NCI-H2196 treated with DMSO at 0.1 percent for 48 hours (cell line): ENCODE measurements at regions not wholly inside any gene's neighbourhood (a gene's known extent, or its start where the extent isn't known, plus 50 kb on each side); places are given as distances from the start of the nearest gene placed in this dataset.

ENCODE experiments used
- DNase-seq: peaks from one replicate; lab custom pipeline; 2025; ENCODE audit not compliant: unreplicated experiment; lab: John Stamatoyannopoulos, UW

DNA sequence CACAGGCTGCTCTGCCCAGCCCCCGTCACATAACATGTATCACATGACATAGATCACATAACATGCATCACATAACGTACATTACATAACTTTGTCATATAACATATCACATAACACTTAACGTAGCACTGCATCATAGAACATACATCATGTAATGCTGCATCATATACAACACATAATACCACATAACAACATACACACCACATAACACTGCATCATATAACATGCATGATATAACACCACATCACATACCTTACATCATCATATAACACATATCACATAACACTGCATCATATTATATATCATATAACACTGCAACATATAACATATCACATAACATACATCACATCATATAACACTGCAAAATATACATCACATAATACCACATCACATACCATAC lies 83.8 kb downstream of the AXIN2 start:
- DNase-seq: no peak

DNA sequence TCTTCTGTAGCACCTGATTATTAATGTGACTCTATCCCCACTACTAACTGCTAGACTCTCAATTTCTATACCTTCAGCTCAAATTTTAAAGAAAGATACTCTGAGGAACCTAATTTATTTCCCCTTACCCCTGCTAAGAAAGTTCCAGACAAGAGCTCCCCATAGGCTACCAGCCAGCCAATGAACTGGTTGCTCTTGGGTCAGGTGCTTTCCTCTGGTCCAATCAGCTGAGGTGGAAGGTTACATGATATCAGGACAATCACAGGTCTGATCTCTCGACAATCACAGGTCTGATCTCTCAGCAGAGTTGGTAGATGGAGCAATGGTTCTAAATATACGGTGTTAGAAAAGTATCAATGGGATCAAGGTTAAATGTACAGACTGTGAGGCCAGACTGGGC lies 86.8 kb downstream of the AXIN2 start:
- no peak for DNase-seq

DNA sequence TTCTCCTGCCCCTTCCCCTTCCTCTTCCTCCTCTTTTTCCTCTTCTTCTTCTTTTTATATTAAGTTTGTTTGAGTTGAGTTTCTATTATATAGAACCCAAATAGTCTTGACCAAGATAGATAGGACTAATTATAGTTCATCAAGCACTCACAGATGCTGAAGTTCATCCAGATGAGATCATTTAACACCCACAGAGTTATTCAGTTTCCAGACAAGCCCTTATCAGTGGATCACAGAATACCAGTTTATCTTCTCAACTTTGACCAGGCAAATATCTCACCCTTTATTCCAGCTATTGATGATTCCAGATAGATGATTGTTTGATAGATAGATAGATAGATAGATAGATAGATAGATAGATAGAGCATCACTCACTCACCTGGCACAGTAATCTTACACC lies 87.5 kb downstream of the AXIN2 start:
- no peak for DNase-seq

DNA sequence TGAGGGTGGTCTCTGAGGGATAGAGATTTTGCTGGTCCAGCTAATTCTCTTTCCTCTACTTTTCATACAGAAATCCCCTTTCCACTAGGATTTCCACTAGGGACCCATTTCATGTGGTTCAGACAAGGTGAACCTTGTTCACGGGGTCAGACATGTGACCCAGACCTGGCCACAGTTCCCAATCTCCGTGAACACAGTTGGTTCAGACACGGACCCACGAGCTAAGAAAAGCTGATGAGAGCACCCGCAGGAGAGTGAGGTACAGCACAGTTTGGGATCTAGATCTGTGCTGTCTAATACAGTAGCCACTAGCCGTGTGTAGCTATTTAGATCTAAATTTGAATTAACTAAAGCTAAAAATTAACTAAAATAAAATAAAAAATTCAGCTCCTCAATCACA lies 88.1 kb downstream of the AXIN2 start:
- DNase-seq: no peak

DNA sequence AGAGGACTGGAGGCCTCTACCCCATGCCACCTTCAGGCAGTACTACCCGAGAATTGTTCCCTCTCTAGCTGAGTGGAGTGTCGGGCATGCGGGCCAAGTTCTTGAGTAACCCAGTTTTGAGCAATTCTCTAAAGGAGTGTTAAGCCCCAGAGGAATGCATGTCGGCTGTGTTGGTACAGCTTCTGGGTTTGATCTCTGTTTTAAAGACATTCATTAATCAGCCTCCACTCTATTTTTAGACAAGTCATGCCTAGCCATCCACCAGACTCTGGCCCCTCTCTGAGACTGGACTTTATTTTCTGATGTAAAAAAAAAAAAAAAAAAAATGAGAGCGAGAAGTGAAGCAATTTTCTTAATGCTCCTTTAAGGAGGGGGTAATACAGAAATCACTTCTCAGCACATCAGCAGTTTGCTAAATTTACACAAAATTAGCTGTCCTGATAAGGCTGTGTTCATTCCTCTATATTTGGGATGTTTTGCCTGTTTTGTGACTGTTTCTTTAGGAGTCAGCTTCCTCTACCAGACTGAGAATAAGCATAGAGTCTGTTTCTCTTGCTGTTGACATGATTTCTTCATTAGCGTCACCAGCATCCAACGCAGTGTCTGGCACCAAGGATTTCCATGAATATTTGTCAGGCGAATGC lies 88.7 kb downstream of the AXIN2 start:
- no peak for DNase-seq

DNA sequence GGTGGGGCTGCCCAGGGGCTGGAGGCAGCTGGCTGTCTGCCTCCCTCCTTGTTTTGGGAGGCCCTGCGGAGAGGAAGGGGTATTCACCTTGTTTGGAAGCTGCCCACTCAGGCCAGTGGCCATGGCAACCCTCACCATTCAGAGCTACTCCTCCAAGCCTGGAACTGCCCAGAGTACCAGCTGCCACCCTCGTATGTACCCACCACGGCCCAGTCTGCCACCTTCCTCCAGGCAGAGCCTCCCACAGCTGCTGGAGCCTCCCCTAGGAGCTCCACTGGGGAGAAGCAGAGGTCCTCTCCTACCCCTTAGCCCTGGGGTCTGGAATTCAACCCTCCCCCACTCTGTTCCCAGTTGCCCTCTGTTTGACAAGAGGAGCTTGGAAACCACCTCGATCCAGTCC lies 90.7 kb downstream of the AXIN2 start:
- no peak for DNase-seq

DNA sequence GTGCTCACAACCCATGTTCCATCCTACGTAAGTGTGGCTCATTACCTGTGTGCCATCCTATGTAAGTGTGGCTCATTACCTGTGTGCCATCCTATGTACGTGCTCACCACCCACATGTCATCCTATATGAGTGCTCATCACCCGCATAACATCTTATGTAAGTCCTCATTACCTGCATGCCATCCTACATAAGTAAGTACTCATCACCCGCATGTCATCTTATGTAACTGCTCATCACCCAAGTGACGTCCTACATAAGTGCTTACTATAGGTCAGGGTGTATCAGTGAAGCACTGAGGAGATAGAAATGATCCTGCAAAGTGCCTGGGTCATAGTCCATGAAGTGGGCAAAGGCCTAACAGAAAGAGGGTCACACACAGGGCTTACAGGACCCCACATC lies 93.1 kb downstream of the AXIN2 start:
- no peak for DNase-seq

DNA sequence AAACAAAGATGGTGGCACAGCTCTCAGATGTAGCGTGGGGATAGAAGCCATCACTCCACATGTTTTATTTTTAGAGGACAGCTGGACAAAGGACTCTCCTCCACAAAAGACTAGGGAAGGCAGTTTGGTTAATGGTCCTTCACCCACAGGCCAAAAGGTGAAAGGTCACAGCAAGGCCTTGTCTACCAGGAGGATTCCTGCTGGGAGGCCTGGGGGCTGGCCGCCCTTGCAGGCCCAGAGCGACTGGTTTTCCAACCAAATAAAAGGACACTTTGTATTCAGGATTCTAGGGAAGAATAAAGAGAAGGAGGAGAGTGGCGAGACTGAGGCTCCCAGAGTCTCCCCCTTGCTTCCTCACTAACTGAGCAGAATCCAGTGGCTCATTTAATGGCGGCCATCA lies 94.3 kb downstream of the AXIN2 start:
- no peak for DNase-seq

DNA sequence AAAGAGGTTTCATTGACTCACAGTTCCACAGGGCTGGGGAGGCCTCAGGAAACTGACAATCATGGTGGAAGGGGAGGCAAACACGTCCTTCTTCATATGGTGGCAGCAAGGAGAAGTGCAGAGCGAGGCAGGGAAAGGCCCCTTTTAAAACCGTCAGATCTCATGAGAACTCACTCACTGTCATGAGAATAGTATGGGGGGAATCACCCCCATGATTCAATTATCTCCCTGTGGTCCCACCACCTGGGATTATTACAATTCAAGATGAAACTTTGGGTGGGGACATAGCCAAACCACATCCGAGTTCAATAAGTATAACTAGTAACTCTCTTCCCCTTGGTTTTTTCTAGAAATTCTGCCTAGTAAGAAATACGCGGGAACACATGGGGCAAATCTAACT lies 94.9 kb downstream of the AXIN2 start:
- no peak for DNase-seq

DNA sequence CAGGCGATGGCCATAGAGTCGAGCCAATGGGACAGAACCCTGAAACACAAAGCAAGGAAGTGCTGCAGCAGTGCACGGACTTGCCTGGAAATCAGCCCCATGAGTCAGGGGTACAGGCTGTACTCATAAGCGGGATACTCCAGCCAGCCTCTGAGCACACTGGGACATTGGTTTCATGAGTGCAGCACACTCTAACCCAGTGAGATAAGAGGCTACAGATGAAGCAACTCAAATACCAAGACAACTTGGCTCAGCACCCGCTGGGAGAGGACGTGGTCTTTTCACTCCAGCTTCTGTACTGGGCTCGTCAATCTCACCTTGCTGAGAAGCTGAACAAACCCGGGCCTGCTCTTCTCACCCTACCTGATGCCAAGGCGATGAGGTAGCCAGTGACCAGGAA lies 98.2 kb downstream of the AXIN2 start:
- no peak for DNase-seq

DNA sequence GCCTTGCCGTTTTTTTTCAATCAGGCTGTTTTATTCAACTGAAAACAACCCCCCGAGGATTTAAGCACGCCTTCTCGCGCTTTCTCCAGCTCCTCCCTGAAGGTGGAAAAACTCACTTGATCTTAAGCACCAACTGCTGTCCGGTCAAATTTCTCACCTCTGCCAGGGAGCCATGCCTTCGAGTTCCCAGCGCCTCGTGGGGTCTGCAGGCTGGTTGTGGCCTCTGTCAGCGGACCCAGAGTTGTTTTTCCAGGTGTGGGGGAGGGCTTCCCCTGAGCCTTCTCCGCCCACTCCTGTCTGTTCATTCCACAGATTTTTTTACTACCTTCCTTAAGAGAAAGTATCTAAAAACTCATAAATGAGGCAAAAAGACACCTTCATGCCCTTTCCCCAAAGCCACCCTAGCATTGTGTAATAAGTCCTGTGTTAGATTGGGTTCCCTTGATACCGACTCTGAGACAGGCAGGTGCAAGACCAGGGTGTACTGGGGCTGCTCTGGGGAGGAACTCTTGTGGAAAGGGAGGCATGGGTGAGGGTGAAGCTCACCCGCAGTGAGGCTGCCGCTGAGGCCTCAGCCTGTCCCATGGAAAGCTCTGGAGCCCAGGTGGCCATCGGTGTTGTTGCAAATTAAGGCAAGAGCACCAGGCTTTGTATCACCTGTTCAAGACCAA lies 101.6 kb downstream of the AXIN2 start:
- no peak for DNase-seq

DNA sequence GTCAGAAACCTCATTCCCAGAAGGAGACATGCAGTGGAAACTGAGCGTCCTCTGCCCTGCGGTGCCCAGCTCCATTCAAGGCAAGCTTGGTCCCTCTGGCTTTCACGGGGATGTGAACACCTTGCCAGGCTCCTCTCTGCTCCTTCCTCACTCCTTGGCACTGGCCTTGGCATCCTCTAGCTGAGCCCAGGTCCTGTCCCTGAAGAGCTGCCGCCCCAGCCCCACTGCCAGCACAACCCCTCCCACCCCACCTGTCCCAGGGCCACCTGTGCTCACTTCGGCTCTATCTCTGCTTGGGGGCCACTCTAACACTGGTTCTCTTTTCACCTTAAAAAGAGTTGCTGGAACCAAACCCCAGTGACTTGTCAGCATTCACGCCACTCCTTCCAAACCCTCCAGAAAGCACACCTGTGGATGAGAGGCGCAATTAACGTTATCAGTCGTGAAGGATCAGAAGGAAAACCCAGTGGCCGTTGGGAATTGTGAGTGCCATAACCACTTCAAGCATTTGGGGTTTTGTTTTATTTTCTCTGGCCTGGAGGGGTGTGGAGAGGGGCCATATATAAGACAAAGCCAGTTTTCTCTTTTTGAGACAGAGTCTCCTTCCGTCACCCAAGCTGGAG lies 103.7 kb downstream of the AXIN2 start:
- DNase-seq: no peak

DNA sequence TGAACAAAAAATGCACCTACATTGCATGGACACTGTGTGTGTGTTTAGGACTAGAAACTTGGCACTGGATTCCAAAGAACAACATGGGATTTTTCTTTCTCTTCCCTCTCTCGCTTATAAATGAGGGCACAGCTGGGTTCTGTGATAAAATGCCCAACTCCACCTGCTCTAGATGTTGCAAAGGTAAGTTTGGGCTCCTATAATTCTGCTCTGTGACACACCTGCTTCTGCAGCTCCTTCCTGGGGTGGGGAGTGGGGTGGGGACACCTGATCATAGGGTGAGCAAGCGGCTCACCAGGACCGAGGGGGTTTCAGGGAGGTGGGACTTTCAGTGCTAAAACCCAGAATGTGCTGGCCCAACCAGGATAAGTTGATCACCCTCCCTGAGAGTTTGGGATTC lies 104.3 kb downstream of the AXIN2 start:
- no peak for DNase-seq

DNA sequence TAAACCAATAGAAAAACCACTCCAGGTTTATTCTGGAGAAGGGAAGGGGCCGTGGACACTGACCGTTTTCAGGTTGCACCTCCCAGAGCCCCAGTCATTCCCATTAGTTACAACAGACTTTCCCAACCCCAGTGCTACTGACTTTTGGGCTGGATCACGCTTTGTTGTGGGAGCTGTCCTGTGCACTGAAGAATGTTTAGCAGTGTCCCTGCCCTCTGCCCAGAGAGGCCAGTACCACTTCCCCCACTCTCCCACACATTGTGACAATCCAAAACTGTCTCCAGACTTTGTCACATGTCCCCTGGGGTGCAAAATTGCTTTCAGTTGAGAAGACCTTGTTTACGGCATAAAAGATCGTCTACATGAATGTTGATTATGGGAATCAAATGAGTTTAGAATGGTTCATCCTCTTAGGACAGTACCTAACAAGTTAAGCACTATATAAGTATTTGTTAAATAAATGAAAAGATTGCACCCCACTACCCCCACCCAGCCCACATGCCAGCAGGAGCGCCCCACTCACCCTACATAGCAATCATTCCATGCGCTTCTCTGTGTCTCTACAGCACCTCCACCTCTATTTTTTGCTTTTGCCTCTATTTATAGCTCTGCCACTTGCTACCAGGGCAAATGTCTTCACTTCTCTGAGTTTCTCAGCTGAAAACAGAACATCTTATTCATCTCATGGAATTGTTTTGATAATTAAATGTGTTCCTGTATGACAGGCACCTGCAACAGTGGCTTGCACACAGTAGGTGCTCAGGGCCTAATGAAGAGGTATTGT lies 104.9 kb downstream of the AXIN2 start:
- no peak for DNase-seq

DNA sequence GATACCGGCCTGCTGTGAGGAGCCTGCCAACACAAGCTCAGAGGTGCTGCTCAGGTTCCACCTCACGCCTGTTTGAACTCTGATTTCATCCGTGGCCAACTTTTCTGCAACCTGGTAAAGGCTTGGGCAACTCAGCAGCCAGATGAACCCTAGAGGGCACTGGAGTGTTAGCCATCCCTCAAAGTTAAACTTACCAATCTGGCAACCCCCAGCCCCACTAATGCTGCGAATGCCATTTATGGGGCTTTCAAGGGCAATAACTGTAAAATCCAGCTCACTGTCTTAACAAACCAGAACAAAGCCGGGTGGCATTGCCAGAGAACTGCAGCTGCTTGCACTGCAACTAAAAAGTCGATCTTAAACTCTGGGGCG lies 105.5 kb downstream of the AXIN2 start:
- no peak for DNase-seq

DNA sequence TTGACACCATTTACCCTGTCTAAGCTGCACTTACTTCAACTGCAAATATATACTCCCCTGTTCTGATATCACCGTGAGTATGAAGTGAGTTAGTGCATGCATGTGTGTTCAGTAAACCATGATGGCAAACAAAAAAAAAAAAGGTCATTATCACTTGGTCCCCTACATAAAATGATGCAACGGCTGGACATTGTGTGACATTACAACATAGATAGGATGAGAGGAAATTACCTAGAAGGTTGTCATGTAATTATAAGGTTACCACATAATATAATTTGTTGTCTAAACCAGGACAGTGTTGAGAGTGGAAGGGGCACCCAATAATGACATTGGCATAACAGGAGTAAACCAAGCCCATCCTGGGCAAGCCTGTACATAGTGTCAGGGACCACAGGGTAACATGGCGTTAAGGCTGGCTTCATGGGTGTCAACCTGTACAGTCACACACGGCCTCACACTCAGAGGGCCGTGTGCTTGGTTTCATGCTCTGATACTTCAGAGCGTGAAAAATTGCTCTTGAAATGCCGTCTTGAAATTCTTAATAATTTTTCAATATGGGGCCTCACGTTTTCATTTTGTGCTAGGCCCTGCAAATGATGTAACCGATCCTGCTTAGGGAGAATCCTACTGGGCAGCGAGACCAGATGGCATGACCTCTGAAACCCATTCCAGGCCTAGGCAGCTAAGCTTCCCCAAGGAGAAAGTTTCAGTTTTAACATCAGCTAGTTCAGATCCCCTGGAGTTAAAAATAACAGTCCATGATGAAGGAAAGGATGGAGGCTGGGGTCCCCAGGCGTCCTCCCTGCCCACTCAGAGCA lies 106.1 kb downstream of the AXIN2 start:
- no peak for DNase-seq

DNA sequence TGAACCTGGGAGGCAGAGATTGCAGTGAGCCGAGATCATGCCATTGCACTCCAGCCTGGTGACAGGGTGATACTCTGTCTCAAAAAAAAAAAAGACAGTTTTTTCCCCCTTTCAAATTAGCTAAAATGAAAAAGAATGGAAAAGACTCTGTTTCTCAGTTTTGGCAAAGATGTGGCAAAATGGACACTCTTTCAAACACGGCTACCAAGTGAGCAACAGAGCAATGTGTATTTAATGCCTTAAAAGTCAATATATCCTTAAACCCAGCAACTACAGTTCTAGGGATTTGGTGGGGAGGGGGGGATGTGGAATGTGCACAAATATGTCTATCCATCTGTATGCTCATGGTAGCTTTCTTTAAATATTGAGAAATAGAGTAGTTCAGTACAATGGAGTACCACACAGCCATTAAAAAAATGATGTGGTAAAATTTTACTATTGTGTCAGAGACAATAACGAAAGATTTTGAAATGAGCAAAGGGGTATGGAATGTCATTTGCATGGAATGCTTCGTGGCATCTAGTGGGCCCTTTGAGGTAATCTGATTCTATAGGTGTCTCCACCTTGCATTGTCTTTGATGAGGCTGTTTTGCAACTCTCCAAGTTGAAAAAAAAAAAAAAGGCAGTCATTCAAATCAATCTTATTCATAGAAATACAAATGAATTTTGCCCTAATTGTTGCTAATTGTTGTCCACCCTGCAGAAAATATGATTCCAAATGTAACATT lies 108.1 kb downstream of the AXIN2 start:
- DNase-seq: no peak

DNA sequence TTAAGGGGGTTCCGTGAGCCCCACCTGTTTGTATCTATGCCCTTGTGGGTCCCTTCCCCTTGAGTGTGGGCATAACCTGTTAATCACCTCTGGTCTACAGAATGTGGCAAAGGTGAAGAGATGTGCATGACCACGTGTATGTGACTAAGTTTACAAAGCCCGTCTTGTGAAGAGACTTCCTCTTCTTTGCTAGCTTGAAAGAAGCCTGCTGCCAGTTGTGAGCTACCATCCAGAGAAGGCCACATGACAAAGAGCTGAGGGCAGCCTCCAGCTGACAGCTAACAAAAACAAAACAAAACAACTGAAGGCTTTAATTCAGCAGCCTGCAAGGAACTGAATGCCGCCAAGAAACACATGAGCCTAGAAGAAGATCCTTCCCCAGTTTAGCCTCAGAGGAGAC lies 112.0 kb downstream of the AXIN2 start:
- no peak for DNase-seq

DNA sequence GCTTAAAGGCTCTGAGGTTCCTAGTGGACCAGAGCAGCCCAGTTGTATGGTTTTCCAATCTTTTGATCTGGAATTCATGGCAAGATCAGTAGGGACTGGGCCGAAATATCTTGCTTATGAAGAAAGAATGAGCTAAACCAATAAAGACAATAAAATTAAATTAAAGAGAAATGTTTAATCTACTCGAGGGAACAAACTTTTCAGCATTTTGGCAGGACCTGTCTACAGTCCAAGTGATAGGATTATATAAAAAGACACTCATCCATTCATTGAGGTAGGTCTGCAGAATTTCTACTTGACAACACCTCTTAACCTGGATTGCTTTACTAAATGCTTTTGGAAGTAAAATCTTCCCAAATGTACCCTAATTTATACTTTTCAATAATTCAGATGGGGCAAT lies 113.6 kb downstream of the AXIN2 start:
- DNase-seq: no peak

DNA sequence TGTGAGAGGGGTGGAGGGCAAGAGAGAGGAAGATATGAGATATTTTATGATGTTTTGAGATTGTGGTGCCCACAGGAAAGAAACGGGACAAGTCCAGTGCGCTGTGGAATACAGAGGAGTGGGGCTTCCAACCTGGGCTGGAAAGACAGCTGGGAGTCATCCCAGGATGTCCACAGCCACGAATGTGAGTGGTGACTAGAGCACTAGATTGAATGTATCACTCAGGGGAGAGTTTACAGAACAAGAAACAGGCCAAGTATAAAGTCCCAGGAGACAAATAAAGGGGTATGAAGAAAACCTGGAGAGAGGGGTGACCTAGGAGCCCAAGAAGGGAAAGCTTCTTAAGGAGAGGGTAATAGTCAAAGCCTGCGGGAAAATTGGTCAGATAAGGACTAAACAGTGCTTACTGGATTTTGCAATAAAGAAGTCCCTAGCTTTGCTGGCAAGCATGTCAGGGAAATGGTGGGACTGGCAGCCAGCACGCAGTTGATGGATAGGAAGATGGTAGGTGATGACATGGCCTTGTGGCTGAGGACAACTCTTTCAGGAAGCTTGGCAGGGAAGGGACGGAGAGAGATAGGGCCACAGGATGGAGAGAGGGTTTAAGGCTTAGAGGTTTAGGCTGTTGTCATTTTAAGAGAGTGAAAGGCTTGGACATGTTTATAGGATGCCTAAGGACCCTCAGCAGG lies 114.5 kb downstream of the AXIN2 start:
- DNase-seq: no peak
